GM12878 (cell line): ENCODE measurements at regions not wholly inside any gene's neighbourhood (a gene's known extent, or its start where the extent isn't known, plus 50 kb on each side); places are given as distances from the start of the nearest gene placed in this dataset.

ENCODE experiments used
- BCLAF1 ChIP-seq: fragments of 450-650 bp; IDR thresholded peaks from 2 replicates; pipeline ENCODE4 v1.6.1; 2017; ENCODE audit warnings: antibody characterized with exemption, mild to moderate bottlenecking, moderate library complexity
- CTCF ChIP-seq, 3 experiments: IDR thresholded peaks in 2 of 3; conservative IDR thresholded peaks in 1 of 3; 2 replicates each; pipeline ENCODE4 v1.5.1; 2011; ENCODE audit warnings: low read depth in 3 of 3, low read length in 3 of 3, mild to moderate bottlenecking in 3 of 3, control low read depth in 2 of 3, moderate library complexity in 2 of 3, inconsistent platforms in 1 of 3, mixed read lengths in 1 of 3; ENCODE audit not compliant: control insufficient read depth in 2 of 3, insufficient read depth in 1 of 3; ENCODE audit errors: extremely low read depth in 1 of 3
- JUND ChIP-seq: IDR thresholded peaks from 2 replicates; pipeline ENCODE4 v1.6.1; 2012; ENCODE audit warnings: low read depth, mild to moderate bottlenecking, low read length, improper control_type of control experiment, moderate library complexity
- MLLT1 ChIP-seq: fragments of 450-650 bp; IDR thresholded peaks from 2 replicates; pipeline ENCODE4 v1.6.1; 2016; ENCODE audit warnings: mild to moderate bottlenecking
- POLR2A ChIP-seq: IDR thresholded peaks from 2 replicates; pipeline ENCODE4 v1.6.1; 2011; ENCODE audit warnings: low read depth, mild to moderate bottlenecking, low read length
- SP1 ChIP-seq: IDR thresholded peaks from one replicate; pipeline ENCODE4 v1.6.1; 2011; ENCODE audit warnings: low read depth, low read length
- ZBTB40 ChIP-seq: fragments of 450-650 bp; IDR thresholded peaks from 2 replicates; pipeline ENCODE4 v1.6.1; 2016; ENCODE audit warnings: mild to moderate bottlenecking, moderate library complexity, borderline replicate concordance

GRCh38 chr1:59057796-59058195 is 239.1 kb upstream of the FGGY start:
- TF ChIP-seq ZBTB40 (no peak), POLR2A (no peak), JUND (no peak), SP1 (no peak), CTCF (IDR thresholded peaks at IDR 0.05 in 2 of 3, conservative IDR thresholded peaks at IDR 0.05 in 1 of 3; ENCODE audit: control insufficient read depth in 2 of 3, extremely low read depth in 1 of 3, insufficient read depth in 1 of 3, low read depth in 3 of 3, low read length in 3 of 3) (no peak), MLLT1 (no peak), BCLAF1 (no peak)
